Testis (tissue), 2 donors: ENCODE measurements at regions not wholly inside any gene's neighbourhood (a gene's known extent, or its start where the extent isn't known, plus 50 kb on each side); places are given as distances from the start of the nearest gene placed in this dataset.

Experiments
- DNase-seq: peaks from one replicate; pipeline ENCODE4 v3.0.0-alpha.2; 2019
- H3K27ac ChIP-seq, 2 donors: fragments of 200-600 bp; sonication (generic); one replicate each; pipeline ENCODE4 v1.5.1; 2019
- H3K27me3 ChIP-seq: fragments of 200-600 bp; sonication (generic); one replicate; pipeline ENCODE4 v1.5.1; 2019
- H3K36me3 ChIP-seq: fragments of 200-600 bp; sonication (generic); one replicate; pipeline ENCODE4 v1.5.1; 2017; ENCODE audit warnings: low read depth; ENCODE audit errors: missing control alignments
- H3K4me1 ChIP-seq: fragments of 200-600 bp; sonication (generic); one replicate; pipeline ENCODE4 v1.5.1; 2019
- H3K4me3 ChIP-seq, 2 donors: fragments of 200-600 bp; sonication (generic); one replicate each; pipeline ENCODE4 v1.5.1; 2017 to 2019
- H3K9me3 ChIP-seq: fragments of 200-600 bp; sonication (generic); one replicate; pipeline ENCODE4 v1.5.1; 2017
- CTCF ChIP-seq, 3 experiments: fragments of 450-650 bp in 2 of 3; fragments of 200-600 bp in 1 of 3; sonication (generic) in 1 of 3; IDR thresholded peaks; one replicate each; pipeline ENCODE4 v1.5.1; 2016 to 2019; ENCODE audit warnings: antibody characterized with exemption in 3 of 3, mild to moderate bottlenecking in 2 of 3, moderate library complexity in 1 of 3
- POLR2A ChIP-seq: fragments of 450-650 bp; IDR thresholded peaks from one replicate; pipeline ENCODE4 v1.6.1; 2017; ENCODE audit warnings: antibody characterized with exemption, mild to moderate bottlenecking, moderate library complexity
- WGBS, 2 donors: methylation state at CpG; one replicate each; pipeline ENCODE4 v1.1.5; 2018; 5-methylcytosine and 5-hydroxymethylcytosine counted together
- intact Hi-C: fragments of 100-400 bp; cut with DNase I; formaldehyde crosslinking; loops from one replicate; pipeline ENCODE4 v1.15.1; 2023; ENCODE audit warnings: low total_unique reads

GRCh38 chr5:106755789-106756188 is 914.9 kb downstream of the EFNA5 start:
- Histone ChIP-seq H3K36me3 (no peaks in the 10 kb centered on the region), H3K27me3 (no peaks in the 10 kb centered on the region), H3K27ac (no peak overlapping the region), H3K9me3 (no peaks in the 10 kb centered on the region), H3K4me3 (no peak overlapping the region), H3K4me1 (no peaks in the 10 kb centered on the region)
- intact Hi-C loops = no loop called here
- TF ChIP-seq POLR2A (no peak), CTCF (IDR thresholded peaks at IDR 0.05) (no peak)
- 84 to 89% methylated on average over 4 of the region's 4 CpGs for WGBS, 2 donors
- no peak for DNase-seq

DNA sequence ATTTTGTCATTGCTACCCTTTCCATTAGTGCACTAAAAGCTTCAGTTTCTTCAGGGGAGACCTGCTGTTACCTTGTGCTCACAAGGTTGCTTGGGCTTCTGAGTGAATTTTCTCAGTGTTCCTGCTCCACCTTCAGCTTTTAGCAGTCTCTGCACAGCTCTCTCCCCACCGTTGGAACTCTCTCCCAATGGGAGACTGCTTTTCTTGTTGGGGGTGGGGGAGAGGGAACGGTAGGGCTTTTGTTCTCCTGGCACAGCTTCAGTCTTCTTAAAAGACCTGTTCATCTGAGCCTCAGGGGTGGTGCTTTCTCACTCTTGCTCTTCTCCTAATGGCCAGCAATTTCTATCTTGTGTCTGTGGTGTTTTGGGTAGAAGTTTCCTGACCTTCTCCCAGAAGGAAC is 915.7 kb downstream of the EFNA5 start:
- Histone ChIP-seq H3K27me3 (no peaks in the 10 kb centered on the region), H3K36me3 (no peaks in the 10 kb centered on the region), H3K4me3 (no peak overlapping the region), H3K9me3 (no peaks in the 10 kb centered on the region), H3K27ac (no peak overlapping the region), H3K4me1 (no peaks in the 10 kb centered on the region)
- DNase-seq = no peak
- TF ChIP-seq POLR2A (no peak), CTCF (IDR thresholded peaks at IDR 0.05) (no peak)
- 18 to 39% methylated on average over 2 of the region's 2 CpGs for WGBS, 2 donors
- intact Hi-C loops = no loop called here

GRCh38 chr5:106749826-106750225 is 920.9 kb downstream of the EFNA5 start:
- no peaks in the 10 kb centered on the region for H3K9me3 ChIP-seq
- no peaks in the 10 kb centered on the region for H3K36me3 ChIP-seq
- TF ChIP-seq CTCF (IDR thresholded peaks at IDR 0.05) (no peak), POLR2A (no peak)
- no peaks in the 10 kb centered on the region for H3K4me1 ChIP-seq
- H3K27ac ChIP-seq = no peak overlapping the region
- H3K4me3 ChIP-seq = no peak overlapping the region
- no peak for DNase-seq
- no peaks in the 10 kb centered on the region for H3K27me3 ChIP-seq
- intact Hi-C loops = no loop called here

DNA sequence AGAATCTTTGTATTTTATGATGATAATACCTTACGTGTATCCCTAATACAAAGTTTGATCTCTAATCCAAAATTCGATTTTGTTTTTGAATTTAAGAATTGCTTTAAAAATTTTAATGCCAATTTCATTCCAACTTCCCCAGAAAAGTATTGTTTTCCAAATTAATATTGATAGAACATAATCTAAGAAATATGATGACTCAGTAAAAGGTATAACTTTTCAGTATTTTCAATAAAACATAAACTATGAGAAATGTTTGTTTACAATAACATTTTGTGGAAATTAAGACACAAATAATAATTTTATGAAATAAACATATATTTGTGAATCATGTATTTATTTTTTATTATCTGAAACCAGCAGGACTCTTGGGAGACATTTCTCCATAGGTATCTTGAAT is 931.6 kb downstream of the EFNA5 start:
- WGBS, 2 donors = 84 to 89% methylated on average over 2 of the region's 2 CpGs

More for the DNA sequence above, 931.6 kb downstream of the EFNA5 start:
- H3K4me1 ChIP-seq = no peaks in the 10 kb centered on the region
- intact Hi-C loops = no loop called here
- DNase-seq = no peak
- no peak overlapping the region for H3K4me3 ChIP-seq
- no peaks in the 10 kb centered on the region for H3K27me3 ChIP-seq
- TF ChIP-seq CTCF (IDR thresholded peaks at IDR 0.05) (no peak), POLR2A (no peak)
- H3K27ac ChIP-seq = no peak overlapping the region
- no peaks in the 10 kb centered on the region for H3K9me3 ChIP-seq
- H3K36me3 ChIP-seq = no peaks in the 10 kb centered on the region
